A673 (cell line): ENCODE measurements at regions not wholly inside any gene's neighbourhood (a gene's known extent, or its start where the extent isn't known, plus 50 kb on each side); places are given as distances from the start of the nearest gene placed in this dataset.
A peak's percentile ranks its signal among the peaks of the same experiment; 100 is the strongest.

Experiments
- BruUV-seq: library from RNA; stranded (reverse); fragments of 400-500 nt; replicated peaks from 2 replicates; lab custom pipeline; 2021; lab: Mats Ljungman, UMichigan
- CTCF ChIA-PET: fragments of 300-600 bp; sonication (Branson Sonifier 250); formaldehyde crosslinking; loops from one replicate; lab custom pipeline; 2022; ENCODE audit warnings: antibody characterized with exemption; lab: Charles Lee
- POLR2A ChIA-PET: fragments of 300-600 bp; sonication (Branson Sonifier 250); formaldehyde crosslinking; loops from one replicate; lab custom pipeline; 2022; ENCODE audit warnings: antibody characterized with exemption; ENCODE audit not compliant: low non-redundant PET; lab: Charles Lee
- DNase-seq: peaks from one replicate; pipeline ENCODE4 v3.0.0-alpha.2; 2015; ENCODE audit warnings: low spot score
- H3K27ac ChIP-seq: fragments of 200-600 bp; sonication (generic); 2 replicates; pipeline ENCODE4 v1.5.1; 2016; ENCODE audit warnings: mixed run types, low read depth, mild to moderate bottlenecking, mixed read lengths, antibody characterized with exemption, low read length; ENCODE audit not compliant: poor library complexity, severe bottlenecking
- H3K27me3 ChIP-seq: fragments of 200-600 bp; sonication (generic); replicated peaks from 2 replicates; pipeline ENCODE4 v1.6.1; 2017; ENCODE audit warnings: mixed run types, low read depth, mild to moderate bottlenecking, mixed read lengths, antibody characterized with exemption, low read length; ENCODE audit not compliant: insufficient read depth, poor library complexity
- H3K36me3 ChIP-seq: fragments of 200-600 bp; sonication (generic); 2 replicates; pipeline ENCODE4 v1.6.1; 2016; ENCODE audit warnings: mixed run types, mild to moderate bottlenecking, mixed read lengths, antibody characterized with exemption, low read length; ENCODE audit not compliant: insufficient read depth, poor library complexity, severe bottlenecking
- H3K4me1 ChIP-seq: fragments of 200-600 bp; sonication (generic); 2 replicates; pipeline ENCODE4 v1.6.1; 2017; ENCODE audit warnings: mixed run types, mild to moderate bottlenecking, mixed read lengths, antibody characterized with exemption, low read length; ENCODE audit not compliant: insufficient read depth, poor library complexity, severe bottlenecking
- H3K4me3 ChIP-seq: fragments of 200-600 bp; sonication (generic); 2 replicates; pipeline ENCODE4 v1.5.1; 2016; ENCODE audit warnings: low read depth, mixed run types, mild to moderate bottlenecking, mixed read lengths, low read length; ENCODE audit not compliant: poor library complexity, severe bottlenecking
- H3K9me3 ChIP-seq: fragments of 200-600 bp; sonication (generic); 2 replicates; pipeline ENCODE4 v1.6.1; 2016; ENCODE audit warnings: mixed run types, low read depth, mild to moderate bottlenecking, mixed read lengths, antibody characterized with exemption, low read length; ENCODE audit not compliant: poor library complexity, severe bottlenecking
- EZH2 ChIP-seq: fragments of 200-600 bp; sonication (generic); IDR thresholded peaks from 2 replicates; pipeline ENCODE4 v1.6.1; 2017; ENCODE audit warnings: borderline replicate concordance, low read depth, mild to moderate bottlenecking, mixed read lengths, antibody characterized with exemption, low read length; ENCODE audit not compliant: poor library complexity, severe bottlenecking
- intact Hi-C: fragments of 100-400 bp; cut with micrococcal nuclease; formaldehyde crosslinking; loops from one replicate; pipeline ENCODE4 v1.10.0; 2022; ENCODE audit not compliant: unreplicated experiment
- TF ChIP-seq, protein P1 (sequence below): fragments of 300-800, 200-600 bp; sonication (generic); conservative IDR thresholded peaks from 2 replicates; pipeline ENCODE4 v1.5.1; 2017; ENCODE audit warnings: low read depth, mild to moderate bottlenecking, antibody characterized with exemption, low read length, moderate library complexity, mixed read lengths

GRCh38 chr14:61111731-61112130, 130.7 kb downstream of the SLC38A6 start:
- Histone ChIP-seq H3K27ac (peak overlapping the region; percentile 69), H3K27me3 (no peaks in the 10 kb centered on the region), H3K4me1 (peaks cover 64% of the 10 kb centered on the region), H3K36me3 (no peaks in the 10 kb centered on the region), H3K9me3 (no peaks in the 10 kb centered on the region), H3K4me3 (no peak overlapping the region)
- TF ChIP-seq EZH2 = no peak
- TF ChIP-seq, protein P1, sequence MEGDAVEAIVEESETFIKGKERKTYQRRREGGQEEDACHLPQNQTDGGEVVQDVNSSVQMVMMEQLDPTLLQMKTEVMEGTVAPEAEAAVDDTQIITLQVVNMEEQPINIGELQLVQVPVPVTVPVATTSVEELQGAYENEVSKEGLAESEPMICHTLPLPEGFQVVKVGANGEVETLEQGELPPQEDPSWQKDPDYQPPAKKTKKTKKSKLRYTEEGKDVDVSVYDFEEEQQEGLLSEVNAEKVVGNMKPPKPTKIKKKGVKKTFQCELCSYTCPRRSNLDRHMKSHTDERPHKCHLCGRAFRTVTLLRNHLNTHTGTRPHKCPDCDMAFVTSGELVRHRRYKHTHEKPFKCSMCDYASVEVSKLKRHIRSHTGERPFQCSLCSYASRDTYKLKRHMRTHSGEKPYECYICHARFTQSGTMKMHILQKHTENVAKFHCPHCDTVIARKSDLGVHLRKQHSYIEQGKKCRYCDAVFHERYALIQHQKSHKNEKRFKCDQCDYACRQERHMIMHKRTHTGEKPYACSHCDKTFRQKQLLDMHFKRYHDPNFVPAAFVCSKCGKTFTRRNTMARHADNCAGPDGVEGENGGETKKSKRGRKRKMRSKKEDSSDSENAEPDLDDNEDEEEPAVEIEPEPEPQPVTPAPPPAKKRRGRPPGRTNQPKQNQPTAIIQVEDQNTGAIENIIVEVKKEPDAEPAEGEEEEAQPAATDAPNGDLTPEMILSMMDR = no peak
- ChIA-PET CTCF (no interaction called here), POLR2A (no interaction called here)
- DNase-seq = no peak
- BruUV-seq = no TSS peak
- intact Hi-C loops = no loop called here

- POLR2A ChIA-PET = no interaction called here
Measured at GRCh38 chr14:61111209-61111665, 130.2 kb downstream of the SLC38A6 start.

DNA sequence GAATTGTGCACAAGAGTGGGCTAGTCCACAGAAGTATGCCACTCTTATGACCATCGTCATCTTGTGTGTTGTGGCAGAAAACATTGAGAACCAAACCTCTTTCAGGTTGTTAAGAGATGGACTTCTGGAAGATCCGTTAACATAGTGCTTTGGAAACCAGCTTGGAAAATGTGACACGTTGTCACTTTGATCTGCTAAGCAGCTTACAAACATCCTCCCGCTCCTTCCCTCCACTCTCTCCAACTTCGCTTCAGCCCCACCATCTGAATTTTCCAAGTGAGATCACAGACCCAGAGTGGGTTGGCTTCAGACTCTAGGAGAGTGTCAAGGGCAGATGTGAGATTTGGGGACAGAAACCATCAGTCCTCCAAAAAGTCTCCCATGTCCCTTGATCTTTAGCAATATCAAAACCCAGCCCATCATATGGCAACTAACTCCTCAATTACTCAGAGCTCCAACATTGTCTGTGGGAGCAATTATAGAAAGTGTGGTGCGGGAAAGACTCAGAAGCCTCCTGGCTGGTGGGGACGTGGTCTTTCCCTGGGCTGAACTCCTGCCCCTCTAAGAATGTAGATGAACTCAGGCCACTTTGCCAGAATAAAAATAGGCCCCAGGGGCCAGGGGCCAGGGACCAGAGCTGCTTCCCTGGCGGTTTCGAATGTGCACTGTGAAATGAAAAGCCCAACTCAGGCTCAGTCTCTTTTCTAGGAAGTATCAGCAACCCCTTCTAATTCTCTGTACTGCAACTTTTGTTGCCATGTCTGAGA, 129.5 kb downstream of the SLC38A6 start:
- intact Hi-C loops = no loop called here
- Histone ChIP-seq H3K4me3 (no peak overlapping the region), H3K36me3 (no peaks in the 10 kb centered on the region), H3K27ac (peak overlapping the region; percentile 69), H3K9me3 (no peaks in the 10 kb centered on the region), H3K4me1 (peaks cover 67% of the 10 kb centered on the region), H3K27me3 (no peaks in the 10 kb centered on the region)
- DNase-seq = no peak
- CTCF ChIA-PET = no interaction called here
- POLR2A ChIA-PET = interaction anchor here (0.5 kb wide), 1 partner anchor 70 kb away, joined by 4 read pairs; no protein-coding TSS in a partner anchor
- BruUV-seq = no TSS peak
- TF ChIP-seq, protein P1 = no peak
- TF ChIP-seq EZH2 = no peak

More at GRCh38 chr14:61111209-61111665, 130.2 kb downstream of the SLC38A6 start:
- Histone ChIP-seq H3K27ac (peak overlapping the region; percentile 69), H3K36me3 (no peaks in the 10 kb centered on the region), H3K4me3 (no peak overlapping the region), H3K27me3 (no peaks in the 10 kb centered on the region), H3K4me1 (peaks cover 67% of the 10 kb centered on the region), H3K9me3 (no peaks in the 10 kb centered on the region)
- peak; percentile 82 for DNase-seq
- TF ChIP-seq, protein P1 = no peak
- no peak for TF ChIP-seq EZH2
- CTCF ChIA-PET = no interaction called here
- BruUV-seq = no TSS peak
- intact Hi-C loops = no loop called here
